H1 (cell line): ENCODE measurements at regions not wholly inside any gene's neighbourhood (a gene's known extent, or its start where the extent isn't known, plus 50 kb on each side); places are given as distances from the start of the nearest gene placed in this dataset.

Experiments
- CTCF ChIA-PET: fragments of 300-600 bp; sonication (Branson Sonifier 250); formaldehyde crosslinking; loops from one replicate; lab custom pipeline; 2021; ENCODE audit not compliant: partially characterized antibody; lab: Charles Lee
- POLR2A ChIA-PET: fragments of 300-600 bp; sonication (Branson Sonifier 250); formaldehyde crosslinking; loops from one replicate; lab custom pipeline; 2021; ENCODE audit warnings: inconsistent platforms; ENCODE audit not compliant: partially characterized antibody; lab: Charles Lee
- DNase-seq, 2 experiments: peaks; one replicate each; pipeline versions ENCODE4 v3.0.0 to v3.0.0-alpha.2; 2010 to 2022; ENCODE audit warnings: low spot score in 2 of 2, low read depth in 1 of 2, mixed read lengths in 1 of 2
- FAIRE-seq: peaks from 2 replicates; lab custom pipeline; 2011; peaks lifted over from hg19 to GRCh38; lab: Jason Lieb, UNC
- H2AFZ ChIP-seq: 2 replicates; pipeline ENCODE4 v1.8.1; 2012; ENCODE audit warnings: low read length, inconsistent platforms
- H2AK5ac ChIP-seq: 2 replicates; pipeline ENCODE4 v1.6.1; 2013; ENCODE audit warnings: low read depth, low read length
- H2BK120ac ChIP-seq: replicated peaks from 2 replicates; pipeline ENCODE3; 2013; ENCODE audit warnings: low read depth, low read length, inconsistent platforms
- H2BK12ac ChIP-seq: 2 replicates; pipeline ENCODE4 v1.6.1; 2013; ENCODE audit warnings: low read depth, low read length
- H2BK15ac ChIP-seq: 2 replicates; pipeline ENCODE4 v1.6.1; 2013; ENCODE audit warnings: low read length
- H2BK20ac ChIP-seq: 2 replicates; pipeline ENCODE4 v1.6.1; 2013; ENCODE audit warnings: low read length
- H2BK5ac ChIP-seq: 2 replicates; pipeline ENCODE4 v1.6.1; 2013; ENCODE audit warnings: low read depth, low read length
- H3K14ac ChIP-seq: 2 replicates; pipeline ENCODE4 v1.6.1; 2013; ENCODE audit warnings: inconsistent platforms; ENCODE audit not compliant: insufficient read length
- H3K18ac ChIP-seq: 2 replicates; pipeline ENCODE4 v1.6.1; 2013; ENCODE audit warnings: low read length; ENCODE audit errors: extremely low read depth
- H3K23ac ChIP-seq: 2 replicates; pipeline ENCODE4 v1.6.1; 2013; ENCODE audit warnings: inconsistent platforms; ENCODE audit not compliant: insufficient read length
- H3K23me2 ChIP-seq: 2 replicates; pipeline ENCODE4 v1.6.1; 2013; ENCODE audit warnings: low read depth, low read length
- H3K27ac ChIP-seq: 2 replicates; pipeline ENCODE4 v1.6.1; 2011; ENCODE audit warnings: low read depth, low read length, inconsistent platforms
- H3K27me3 ChIP-seq, 4 experiments: replicated peaks in 1 of 4; 1 replicate in 1 of 4; 2 replicates in 3 of 4; pipeline versions ENCODE4 v1.6.1 to v1.8.1; 2011 to 2013; ENCODE audit warnings: low read length in 3 of 4, mild to moderate bottlenecking in 3 of 4, inconsistent platforms in 2 of 4, mixed read lengths in 2 of 4, moderate library complexity in 1 of 4; ENCODE audit not compliant: control insufficient read depth in 3 of 4, insufficient read depth in 3 of 4; ENCODE audit errors: extremely low read depth in 1 of 4
- H3K36me3 ChIP-seq, 4 experiments: 2 replicates each; pipeline versions ENCODE4 v1.6.1 to v1.8.1; 2011 to 2013; ENCODE audit warnings: mild to moderate bottlenecking in 4 of 4, low read length in 3 of 4, moderate library complexity in 2 of 4, control low read depth in 1 of 4, inconsistent platforms in 1 of 4; ENCODE audit not compliant: insufficient read depth in 4 of 4, control insufficient read depth in 2 of 4
- H3K4ac ChIP-seq: replicated peaks from 2 replicates; pipeline ENCODE3; 2013; ENCODE audit warnings: low read length, low read depth, mixed read lengths, inconsistent platforms; ENCODE audit not compliant: insufficient read length
- H3K4me1 ChIP-seq, 4 experiments: replicated peaks in 1 of 4; 1 replicate in 1 of 4; 2 replicates in 3 of 4; pipeline versions ENCODE4 v1.6.1 to v1.8.1; 2011 to 2013; ENCODE audit warnings: low read length in 3 of 4, inconsistent platforms in 2 of 4, mixed read lengths in 1 of 4; ENCODE audit not compliant: insufficient read depth in 4 of 4, control insufficient read depth in 3 of 4
- H3K4me2 ChIP-seq, 2 experiments: 2 replicates each; pipeline versions ENCODE4 v1.6.1 to v1.8.1; 2011 to 2013; ENCODE audit warnings: low read depth in 2 of 2, low read length in 2 of 2, control low read depth in 1 of 2, inconsistent platforms in 1 of 2, mild to moderate bottlenecking in 1 of 2; ENCODE audit not compliant: insufficient read depth in 1 of 2
- H3K4me3 ChIP-seq, 4 experiments: fragments of 200-600, 300-600 bp in 1 of 4; sonication (generic), shearing (Covaris generic), sonication (Bioruptor Twin) in 1 of 4; 2 replicates each; pipeline versions ENCODE4 v1.5.1 to v1.8.1; 2011 to 2016; ENCODE audit warnings: low read length in 4 of 4, low read depth in 3 of 4, control low read depth in 2 of 4, inconsistent platforms in 2 of 4, mild to moderate bottlenecking in 2 of 4, mixed read lengths in 1 of 4, moderate library complexity in 1 of 4; ENCODE audit not compliant: insufficient read depth in 2 of 4; ENCODE audit errors: extremely low read depth in 1 of 4
- H3K56ac ChIP-seq: replicated peaks from 2 replicates; pipeline ENCODE3; 2013; ENCODE audit warnings: low read depth, mild to moderate bottlenecking, mixed read lengths, low read length, inconsistent platforms; ENCODE audit not compliant: insufficient read length
- H3K79me1 ChIP-seq: 2 replicates; pipeline ENCODE4 v1.6.1; 2013; ENCODE audit warnings: low read depth, low read length, control low read depth
- H3K79me2 ChIP-seq, 2 experiments: 2 replicates each; pipeline versions ENCODE4 v1.6.1 to v1.8.1; 2012 to 2013; ENCODE audit warnings: low read length in 2 of 2, mild to moderate bottlenecking in 2 of 2, inconsistent platforms in 1 of 2; ENCODE audit not compliant: insufficient read depth in 2 of 2, control insufficient read depth in 1 of 2
- H3K9ac ChIP-seq, 4 experiments: replicated peaks in 1 of 4; 1 replicate in 1 of 4; 2 replicates in 3 of 4; pipeline versions ENCODE4 v1.6.1 to v1.8.1; 2011 to 2013; ENCODE audit warnings: low read depth in 3 of 4, low read length in 3 of 4, control low read depth in 2 of 4, mild to moderate bottlenecking in 2 of 4, moderate library complexity in 2 of 4, inconsistent platforms in 1 of 4; ENCODE audit errors: extremely low read depth in 1 of 4
- H3K9me3 ChIP-seq, 2 experiments: 2 replicates each; pipeline versions ENCODE4 v1.6.1 to v1.8.1; 2012 to 2013; ENCODE audit warnings: mild to moderate bottlenecking in 2 of 2, moderate library complexity in 2 of 2, control low read depth in 1 of 2, inconsistent platforms in 1 of 2, low read depth in 1 of 2, low read length in 1 of 2, mixed read lengths in 1 of 2; ENCODE audit not compliant: insufficient read depth in 2 of 2
- H4K20me1 ChIP-seq, 2 experiments: replicated peaks in 1 of 2; 2 replicates each; pipeline versions ENCODE3 to v1.8.1; 2011 to 2013; ENCODE audit warnings: inconsistent platforms in 2 of 2, low read length in 2 of 2, mild to moderate bottlenecking in 1 of 2; ENCODE audit not compliant: insufficient read depth in 2 of 2, control insufficient read depth in 1 of 2
- H4K5ac ChIP-seq: 2 replicates; pipeline ENCODE4 v1.6.1; 2013; ENCODE audit warnings: low read length, low read depth, mixed read lengths, inconsistent platforms; ENCODE audit not compliant: insufficient read length
- H4K8ac ChIP-seq: 2 replicates; pipeline ENCODE4 v1.8.0; 2013; ENCODE audit warnings: mild to moderate bottlenecking, moderate library complexity, low read length, inconsistent platforms; ENCODE audit not compliant: insufficient read depth; ENCODE audit errors: extremely low read depth
- H4K91ac ChIP-seq: replicated peaks from 2 replicates; pipeline ENCODE3; 2013; ENCODE audit warnings: low read length, mixed read lengths, inconsistent platforms; ENCODE audit not compliant: insufficient read length
- ATF2 ChIP-seq: IDR thresholded peaks from 2 replicates; pipeline ENCODE4 v1.6.1; 2012; ENCODE audit warnings: low read length, inconsistent platforms
- CBX5 ChIP-seq: fragments of 300-800, 300-1000 bp; sonication (generic); IDR thresholded peaks from 2 replicates; pipeline ENCODE4 v1.7.1; 2016; ENCODE audit warnings: antibody characterized with exemption, low read length, low read depth
- CBX8 ChIP-seq: fragments of 300-800, 300-1000 bp; sonication (generic); IDR thresholded peaks from 2 replicates; pipeline ENCODE4 v1.7.1; 2016; ENCODE audit warnings: low read depth, low read length, borderline replicate concordance
- CEBPB ChIP-seq: IDR thresholded peaks from 2 replicates; pipeline ENCODE4 v1.6.1; 2012; ENCODE audit warnings: low read depth, low read length
- EGR1 ChIP-seq: IDR thresholded peaks from 2 replicates; pipeline ENCODE4 v1.6.1; 2011; ENCODE audit warnings: low read depth, low read length, borderline replicate concordance
- HDAC6 ChIP-seq: IDR thresholded peaks from one replicate; pipeline ENCODE4 v1.7.1; 2012; ENCODE audit warnings: low read depth, mild to moderate bottlenecking, inconsistent platforms, low read length, moderate library complexity
- KDM1A ChIP-seq: fragments of 200-600, 300-600 bp; sonication (generic); IDR thresholded peaks from 2 replicates; pipeline ENCODE4 v1.7.1; 2016; ENCODE audit warnings: mild to moderate bottlenecking, low read length, borderline replicate concordance
- KDM5A ChIP-seq: fragments of 200-600 bp; IDR thresholded peaks from 2 replicates; pipeline ENCODE4 v1.7.1; 2012; ENCODE audit warnings: mild to moderate bottlenecking, low read length, inconsistent platforms, mixed read lengths
- RBBP5 ChIP-seq: IDR thresholded peaks from 2 replicates; pipeline ENCODE4 v1.7.1; 2012; ENCODE audit warnings: low read depth, mild to moderate bottlenecking, inconsistent platforms, low read length, moderate library complexity, borderline replicate concordance
- RXRA ChIP-seq: IDR thresholded peaks from 2 replicates; pipeline ENCODE4 v1.6.1; 2011; ENCODE audit warnings: low read depth, mild to moderate bottlenecking, low read length, moderate library complexity; ENCODE audit not compliant: insufficient read depth
- TAF7 ChIP-seq: optimal IDR thresholded peaks from 2 replicates; pipeline ENCODE3; 2011; ENCODE audit warnings: low read depth, mild to moderate bottlenecking, inconsistent platforms, low read length, moderate library complexity, borderline replicate concordance
- TEAD4 ChIP-seq: IDR thresholded peaks from 2 replicates; pipeline ENCODE4 v1.6.1; 2012; ENCODE audit warnings: low read depth, low read length, inconsistent platforms, mixed read lengths
- USF2 ChIP-seq: IDR thresholded peaks from 2 replicates; pipeline ENCODE4 v1.6.1; 2011; ENCODE audit warnings: low read length, improper control_type of control experiment
- WGBS, 2 experiments: shearing (Covaris generic) in 1 of 2; methylation state at CpG; one replicate each; pipeline versions ENCODE4 v1.1.6 to v1.1.7; 2013 to 2015; ENCODE audit warnings: low lambda C conversion rate in 2 of 2, mixed read lengths in 2 of 2, inconsistent platforms in 1 of 2, low coverage in 1 of 2, missing lambda C conversion rate in 1 of 2; ENCODE audit not compliant: insufficient replicate concordance in 2 of 2, insufficient coverage in 1 of 2, insufficient read length in 1 of 2; ENCODE audit errors: extremely low coverage in 1 of 2, missing lambda C conversion rate in 1 of 2; 5-methylcytosine and 5-hydroxymethylcytosine counted together

GRCh38 chr4:58219179-58219578 lies 1109.0 kb upstream of the IGFBP7 start:
- H4K91ac ChIP-seq, result no peak overlapping the region
- H4K5ac ChIP-seq, result no peak overlapping the region
- no peak overlapping the region for H3K4me2 ChIP-seq
- H3K79me1 ChIP-seq, result no peaks in the 10 kb centered on the region
- no peak overlapping the region for H2BK15ac ChIP-seq
- 88% methylated on average over 2 of the region's 2 CpGs; no CpG with 5 or more reads in 1 of the 2 experiments for WGBS, 2 experiments
- no peak overlapping the region for H2BK12ac ChIP-seq
- H2AK5ac ChIP-seq, result no peak overlapping the region
- CTCF ChIA-PET, result no interaction called here
- no peaks in the 10 kb centered on the region for H4K20me1 ChIP-seq
- no peak overlapping the region for H3K4me3 ChIP-seq
- H3K36me3 ChIP-seq, result no peaks in the 10 kb centered on the region
- FAIRE-seq, result no peak
- H4K8ac ChIP-seq, result no peak overlapping the region
- H3K23me2 ChIP-seq, result no peaks in the 10 kb centered on the region
- no peak overlapping the region for H2BK5ac ChIP-seq
- H3K9me3 ChIP-seq, result no peaks in the 10 kb centered on the region; a peak in 1 of 4 replicates
- peaks cover 0 to 7% (median 4%) of the 10 kb centered on the region in 4 experiments; a peak in 3 of 7 replicates for H3K4me1 ChIP-seq
- no peak overlapping the region for H3K9ac ChIP-seq
- H3K56ac ChIP-seq, result no peak overlapping the region
- no peak overlapping the region for H3K14ac ChIP-seq
- no peak overlapping the region for H3K4ac ChIP-seq
- H3K27ac ChIP-seq, result no peak overlapping the region
- no peaks in the 10 kb centered on the region for H3K27me3 ChIP-seq
- no peak for DNase-seq
- H2BK120ac ChIP-seq, result no peak overlapping the region
- no peak overlapping the region for H2AFZ ChIP-seq
- H3K23ac ChIP-seq, result no peak overlapping the region
- H3K18ac ChIP-seq, result no peak overlapping the region
- no peaks in the 10 kb centered on the region for H3K79me2 ChIP-seq
- POLR2A ChIA-PET, result no interaction called here
- no peak overlapping the region for H2BK20ac ChIP-seq
- no peak for TF ChIP-seq EGR1
- no peak for TF ChIP-seq TAF7
- no peak for TF ChIP-seq CEBPB
- no peak for TF ChIP-seq ATF2
- TF ChIP-seq CBX8, result no peak
- TF ChIP-seq RXRA, result no peak
- no peak for TF ChIP-seq KDM5A
- no peak for TF ChIP-seq HDAC6
- no peak for TF ChIP-seq KDM1A
- TF ChIP-seq USF2, result no peak
- TF ChIP-seq RBBP5, result no peak
- TF ChIP-seq CBX5, result no peak
- no peak for TF ChIP-seq TEAD4
